Esophagus mucosa (tissue), 1 donor: ENCODE measurements at regions not wholly inside any gene's neighbourhood (a gene's known extent, or its start where the extent isn't known, plus 50 kb on each side); places are given as distances from the start of the nearest gene placed in this dataset.

Source experiments
- ATAC-seq: fragments of 200-7000 bp; cut with Tn5 transposase; one replicate; pipeline ENCODE4 v1.9.1; 2020
- donor health status: DM: yes; HTN: yes; CAD: no.

DNA sequence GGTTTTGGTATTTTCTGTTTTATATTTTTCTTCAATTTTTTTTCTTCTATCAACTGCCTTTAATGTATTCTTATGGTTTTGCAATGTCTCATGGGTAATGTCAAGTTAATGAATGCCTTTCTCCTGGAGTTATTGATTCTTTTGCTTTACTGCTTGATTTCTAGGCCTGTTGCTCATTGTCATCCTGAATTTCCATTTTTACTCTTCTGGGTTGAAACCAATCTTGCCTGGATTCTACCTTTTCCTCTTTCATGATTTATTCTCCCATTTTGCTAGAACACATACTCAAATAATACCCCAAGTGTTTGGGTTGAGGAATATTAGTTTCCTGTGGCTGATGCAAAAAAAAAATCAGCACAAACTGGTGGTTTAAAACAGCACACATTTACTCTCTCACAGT, 315.2 kb upstream of the PDZRN3 start:
- ATAC-seq = no peak

DNA sequence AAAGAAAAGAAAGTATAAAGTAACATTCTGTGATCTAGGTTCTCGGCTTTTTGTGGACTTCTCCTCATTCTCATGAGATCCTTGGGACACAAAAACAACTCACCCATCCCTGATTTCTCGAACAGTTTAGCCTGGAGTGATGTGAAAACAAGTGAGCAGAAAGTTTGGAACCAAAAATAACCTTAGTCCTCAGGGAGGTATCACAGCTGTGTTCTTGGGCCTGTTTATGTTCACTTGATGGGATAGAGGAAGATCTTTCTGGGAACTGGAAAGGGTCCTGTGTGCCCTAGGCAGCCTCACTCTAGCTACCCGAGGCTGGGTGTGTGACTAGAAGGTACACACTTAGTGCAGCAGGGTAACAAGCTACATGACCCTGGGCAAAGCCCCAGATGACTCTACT, 308.8 kb upstream of the PDZRN3 start:
- ATAC-seq = no peak

DNA sequence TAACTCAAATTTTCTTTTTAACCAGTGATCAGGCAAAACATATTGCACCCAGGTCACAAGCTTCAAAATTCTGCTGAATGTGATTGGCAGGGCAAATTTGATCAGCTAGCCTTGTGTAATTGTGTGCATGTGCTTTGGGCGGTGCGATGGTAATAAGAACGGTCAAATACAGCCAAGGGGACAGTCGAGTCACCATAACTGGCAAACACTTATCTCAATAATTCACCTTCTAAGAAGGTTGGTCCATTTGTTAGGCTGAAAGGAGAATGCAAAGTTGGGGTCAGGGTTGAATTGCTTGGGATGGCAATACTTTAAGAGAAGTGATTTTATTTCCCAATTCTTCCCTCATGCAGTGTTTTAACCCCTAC, 302.4 kb upstream of the PDZRN3 start:
- ATAC-seq = no peak

DNA sequence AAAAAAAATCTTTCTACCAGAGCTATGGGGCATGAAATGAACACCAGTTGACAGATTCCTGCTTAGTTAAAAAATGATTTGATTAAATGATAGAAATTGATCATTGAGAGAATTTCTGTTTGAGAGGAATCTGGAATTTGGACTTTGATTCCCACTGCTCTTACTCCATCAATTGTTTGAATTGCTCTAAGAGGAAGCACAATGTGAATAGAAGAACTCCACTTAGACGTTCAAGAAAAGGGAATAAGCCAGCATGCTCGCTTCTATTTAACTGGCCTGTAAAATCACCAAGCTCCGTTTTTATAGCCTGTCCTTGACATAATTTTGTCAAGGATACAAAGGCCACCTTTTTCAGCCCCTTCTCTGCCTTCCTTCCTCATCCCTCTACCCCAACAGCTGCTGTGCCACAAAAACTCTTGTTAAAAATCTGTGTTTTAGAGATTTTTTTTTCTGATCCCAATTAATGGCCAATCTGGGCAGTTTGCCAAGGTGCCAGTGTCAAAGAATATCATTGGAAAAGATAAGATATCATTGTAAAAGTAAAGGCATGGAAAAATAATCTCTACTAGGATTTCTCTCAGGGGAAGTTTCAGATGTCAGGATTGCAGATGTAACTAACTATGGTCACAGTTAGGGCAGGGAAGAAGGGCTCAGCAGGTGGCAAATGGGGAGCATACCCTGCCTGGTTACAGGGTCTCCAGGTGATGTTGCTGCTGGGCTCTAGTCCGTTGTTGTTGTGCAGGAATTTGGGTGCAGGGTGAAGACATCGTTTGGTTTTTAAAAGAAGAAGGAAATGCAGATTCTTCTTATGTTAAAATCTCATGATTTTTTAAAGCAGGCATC, 301.8 kb upstream of the PDZRN3 start:
- no peak for ATAC-seq

DNA sequence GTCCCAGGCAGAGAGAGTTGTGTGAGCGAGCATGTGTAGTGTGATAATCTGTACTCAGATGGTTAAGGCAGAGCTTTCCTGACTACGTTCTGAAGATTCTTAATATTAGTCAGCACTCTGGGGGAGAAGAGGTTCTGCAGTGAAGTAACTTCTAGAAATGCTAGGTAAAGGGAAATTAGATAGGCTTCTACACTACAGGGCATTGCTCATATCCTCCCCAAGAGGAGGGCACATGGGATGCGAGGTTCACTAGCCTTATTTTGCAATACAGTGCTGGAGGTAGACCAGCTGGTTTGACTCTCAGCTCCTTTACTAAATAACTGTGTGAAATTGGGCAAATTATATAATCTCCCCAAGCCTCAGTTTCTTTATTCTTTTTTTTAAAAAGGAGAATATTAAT, 300.3 kb upstream of the PDZRN3 start:
- ATAC-seq = no peak

DNA sequence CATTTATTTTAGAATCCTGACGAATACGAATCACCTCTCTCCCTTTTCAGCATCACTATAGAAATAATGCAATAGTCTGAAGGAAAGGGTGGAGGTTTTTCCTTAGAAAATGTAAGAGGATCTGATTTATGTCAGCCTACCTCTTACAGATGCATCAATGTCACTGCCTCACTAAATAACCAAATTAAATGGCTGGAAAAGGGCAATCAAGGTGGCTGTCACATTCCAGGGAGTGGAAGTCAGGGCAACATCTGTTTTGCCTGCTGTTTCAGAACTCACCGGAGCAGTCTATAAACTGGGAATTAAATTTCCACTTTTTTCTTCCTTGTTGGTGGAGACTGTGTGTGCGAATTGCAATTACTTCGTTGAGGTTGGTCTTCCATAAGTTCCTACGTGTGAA, 299.3 kb upstream of the PDZRN3 start:
- no peak for ATAC-seq

DNA sequence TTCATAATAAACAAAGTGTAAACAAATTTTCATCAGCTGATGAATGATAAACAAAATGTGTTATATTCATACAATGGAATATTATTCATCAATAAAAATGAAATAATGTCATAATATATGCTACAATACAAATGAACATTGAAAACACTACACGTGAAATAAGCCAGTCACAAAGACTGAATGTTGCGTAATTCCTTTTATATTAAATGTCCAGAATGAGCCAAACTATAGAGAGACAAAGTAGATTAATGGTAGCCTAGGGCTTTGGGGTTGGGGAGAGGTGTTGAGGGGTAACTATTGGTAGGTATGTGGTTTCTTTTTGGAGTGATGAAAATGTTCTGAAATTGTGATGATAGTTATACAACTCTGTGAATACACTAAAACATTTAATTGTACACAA, 292.9 kb upstream of the PDZRN3 start:
- ATAC-seq = no peak

DNA sequence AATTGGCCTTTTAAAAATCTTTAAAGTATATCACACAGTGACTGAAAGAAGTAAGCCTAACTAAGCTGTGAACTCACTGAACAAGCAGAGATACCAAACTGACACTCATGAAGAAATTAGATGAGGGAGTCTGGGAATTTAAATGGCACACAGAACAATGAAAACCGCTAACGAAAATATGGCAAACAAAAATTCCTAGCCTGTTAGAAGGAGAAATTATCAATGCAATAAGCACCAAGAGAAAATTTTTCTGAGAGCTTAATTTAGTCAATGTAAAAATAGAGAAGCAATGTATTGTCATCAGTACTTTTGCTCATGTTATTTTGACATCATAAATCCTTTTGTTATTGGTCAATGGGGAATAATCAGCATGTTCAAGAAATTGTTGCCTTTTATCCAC, 291.1 kb upstream of the PDZRN3 start:
- ATAC-seq = no peak

DNA sequence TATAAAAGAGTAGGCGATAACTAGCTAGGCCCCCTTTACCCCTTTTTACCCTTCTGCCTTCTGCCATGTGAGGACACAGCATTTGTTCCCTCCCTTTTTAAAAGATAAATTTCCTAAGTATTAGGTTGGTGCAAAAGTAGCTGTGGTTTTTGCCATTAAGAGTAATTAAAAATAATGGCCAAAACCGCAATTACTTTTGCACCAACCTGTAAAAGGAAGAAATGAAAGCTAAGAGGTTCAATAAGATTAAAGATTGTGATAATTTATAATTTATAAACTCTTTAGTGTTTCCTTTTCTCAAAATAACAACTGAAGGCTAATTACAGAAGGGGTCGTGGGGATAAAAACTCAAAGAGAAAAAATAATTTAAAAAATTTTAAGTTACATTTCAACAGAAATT, 283.5 kb upstream of the PDZRN3 start:
- ATAC-seq = no peak

DNA sequence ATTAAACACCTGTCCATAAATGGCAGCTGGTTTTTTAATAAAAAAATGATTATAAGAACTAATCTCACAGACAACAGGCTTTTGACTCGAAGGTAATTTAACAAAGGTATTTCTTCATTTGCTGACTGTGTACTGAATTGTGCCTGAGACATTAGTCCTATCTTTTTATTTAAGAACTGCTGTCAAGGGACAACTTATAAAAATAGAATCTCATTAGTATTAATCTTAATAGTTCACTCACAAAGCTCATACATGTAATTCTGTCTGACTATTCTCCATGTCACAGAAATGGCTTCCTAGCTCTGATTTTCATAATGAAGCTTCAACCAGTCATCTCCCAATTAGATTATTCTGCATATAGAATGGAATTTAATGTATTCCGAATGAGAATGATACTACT, 276.9 kb upstream of the PDZRN3 start:
- no peak for ATAC-seq

DNA sequence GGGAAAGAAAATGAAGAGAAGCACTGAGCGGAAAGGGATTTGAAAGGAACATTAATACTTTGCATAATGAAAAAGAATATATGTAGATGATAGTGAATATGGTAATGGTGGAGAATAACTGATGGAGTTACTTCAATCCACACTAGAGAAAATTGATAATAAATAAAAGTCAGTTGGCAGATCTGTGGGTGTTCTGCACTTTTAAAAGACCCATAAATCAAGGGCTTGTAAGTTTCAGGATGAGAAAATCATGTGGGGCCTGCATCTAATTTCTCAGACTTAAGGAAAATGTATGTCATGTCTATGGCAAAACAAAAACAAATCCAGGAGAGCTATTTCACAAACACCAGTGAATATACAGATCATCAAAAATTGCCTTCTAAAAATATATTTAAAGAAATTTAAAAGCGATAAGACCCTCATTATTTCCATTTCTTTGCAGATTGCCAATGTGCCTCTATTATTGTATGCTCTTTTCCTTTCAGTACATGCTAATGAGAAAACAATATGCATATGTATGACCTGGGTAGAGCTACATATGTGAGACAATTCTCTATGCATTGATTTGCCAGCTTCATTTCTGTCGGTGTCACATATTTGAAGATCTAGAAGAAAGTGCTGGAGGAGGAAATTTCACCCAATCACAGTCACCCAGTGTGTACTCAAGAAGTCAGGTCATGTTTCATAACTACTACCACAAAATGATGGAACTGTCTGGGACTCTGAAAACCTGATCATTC, 269.9 kb upstream of the PDZRN3 start:
- no peak for ATAC-seq

DNA sequence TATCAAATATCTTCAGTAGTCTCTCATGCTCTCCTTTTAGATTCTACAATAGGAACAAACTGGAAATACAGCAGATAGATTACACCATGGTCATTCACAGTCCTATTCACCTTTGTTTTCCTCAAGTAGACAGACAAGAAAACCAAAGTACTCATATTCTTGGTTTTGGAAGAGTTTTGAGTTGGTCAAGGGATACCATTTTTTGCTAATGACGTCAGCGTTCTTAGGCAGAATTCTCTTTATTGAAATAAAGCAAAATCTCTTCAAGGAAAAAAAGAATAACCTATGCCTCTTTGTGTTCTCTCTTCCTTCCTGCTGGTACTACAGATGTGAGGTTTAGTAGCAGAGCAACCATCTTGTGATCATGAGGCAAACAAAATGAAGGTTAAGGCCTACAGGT, 268.3 kb upstream of the PDZRN3 start:
- no peak for ATAC-seq

DNA sequence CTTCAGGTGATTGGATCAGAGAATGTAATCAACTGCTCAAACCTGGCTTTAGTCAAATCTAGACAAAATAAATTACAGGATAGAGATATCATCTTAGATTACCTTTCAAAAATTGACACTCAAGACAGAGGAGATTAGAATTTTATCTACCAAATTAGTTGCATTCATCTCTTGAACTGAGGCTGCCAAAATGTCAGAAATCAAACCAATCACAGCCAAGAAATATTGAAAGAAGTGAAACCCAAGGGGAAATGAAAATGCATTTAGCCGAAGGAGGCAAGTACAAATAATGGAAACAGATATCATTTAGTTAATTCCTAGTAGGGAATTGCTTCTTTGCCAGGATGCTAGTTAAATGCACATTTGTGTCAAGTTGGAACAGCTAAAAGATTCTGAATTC, 261.1 kb upstream of the PDZRN3 start:
- no peak for ATAC-seq

DNA sequence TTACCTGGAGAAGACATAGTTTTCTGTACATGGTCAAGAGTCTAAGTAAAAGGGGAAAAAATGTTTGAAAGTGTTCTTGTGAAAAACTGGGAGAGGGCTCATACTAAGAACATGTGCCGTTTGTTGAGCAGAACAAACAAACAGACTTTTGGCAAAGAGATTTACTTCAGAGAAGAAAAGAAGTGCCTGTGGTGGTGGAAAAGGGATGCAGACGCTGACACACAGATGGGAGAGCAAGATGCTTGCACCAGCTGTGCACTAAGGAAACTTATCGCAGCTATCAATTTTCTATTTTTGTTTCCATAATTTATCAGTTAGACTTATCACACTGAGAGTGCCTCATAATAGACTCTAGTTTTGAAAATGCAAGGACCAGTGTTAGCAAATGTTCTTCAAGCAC, 259.6 kb upstream of the PDZRN3 start:
- no peak for ATAC-seq

DNA sequence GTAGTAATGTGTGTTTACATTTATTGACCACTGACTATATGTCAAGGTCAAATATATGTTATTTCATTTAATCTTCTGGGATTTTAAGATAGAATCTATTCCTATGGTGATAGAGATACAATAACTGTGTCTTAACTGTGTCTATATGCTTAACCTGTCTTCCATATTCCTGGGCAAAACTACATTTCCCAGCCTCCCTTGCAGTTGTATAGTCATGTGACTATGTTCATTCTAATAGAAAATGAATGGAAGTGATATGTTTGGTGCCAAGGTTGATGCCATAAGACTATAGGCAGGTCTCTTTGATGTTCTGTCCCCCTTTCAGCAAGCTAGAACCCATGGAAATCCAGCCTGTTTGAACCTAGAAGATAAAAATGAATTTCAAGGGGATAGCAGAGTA, 258.8 kb upstream of the PDZRN3 start:
- ATAC-seq = no peak

DNA sequence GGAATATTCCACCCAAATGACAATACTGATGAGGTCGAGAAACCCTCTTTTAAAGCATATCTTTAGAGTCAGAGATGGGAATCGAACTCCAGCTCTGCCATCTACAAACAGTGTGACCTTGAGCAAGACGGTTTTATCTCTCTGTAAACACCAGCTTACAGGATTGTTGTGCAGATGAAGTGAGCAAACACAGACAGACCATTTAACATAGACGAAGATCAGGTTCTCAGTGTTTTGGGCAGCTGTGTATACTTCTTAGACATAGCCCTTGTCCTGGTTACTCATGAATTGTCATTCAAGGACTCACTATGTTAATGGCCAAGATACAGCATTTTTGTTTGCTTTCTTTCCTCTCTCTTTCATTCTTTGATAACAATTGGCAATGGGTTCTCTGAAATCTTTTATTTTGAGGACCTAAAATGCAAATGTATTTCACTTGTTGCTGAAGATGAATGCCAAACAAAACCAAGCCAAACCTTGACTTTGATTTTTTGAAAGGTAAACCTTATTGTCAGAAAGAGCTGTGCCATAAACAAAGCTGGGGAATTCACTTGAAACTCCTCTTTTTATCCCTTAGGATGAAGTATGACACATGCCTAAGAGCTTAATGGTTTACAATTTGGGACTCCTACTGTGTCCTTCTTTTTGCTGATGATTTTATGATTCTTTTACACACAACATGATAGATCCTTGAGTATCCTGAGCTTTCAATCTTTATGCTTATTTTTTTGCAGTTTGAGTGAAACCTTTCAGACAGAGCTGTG, 250.0 kb upstream of the PDZRN3 start:
- no peak for ATAC-seq

DNA sequence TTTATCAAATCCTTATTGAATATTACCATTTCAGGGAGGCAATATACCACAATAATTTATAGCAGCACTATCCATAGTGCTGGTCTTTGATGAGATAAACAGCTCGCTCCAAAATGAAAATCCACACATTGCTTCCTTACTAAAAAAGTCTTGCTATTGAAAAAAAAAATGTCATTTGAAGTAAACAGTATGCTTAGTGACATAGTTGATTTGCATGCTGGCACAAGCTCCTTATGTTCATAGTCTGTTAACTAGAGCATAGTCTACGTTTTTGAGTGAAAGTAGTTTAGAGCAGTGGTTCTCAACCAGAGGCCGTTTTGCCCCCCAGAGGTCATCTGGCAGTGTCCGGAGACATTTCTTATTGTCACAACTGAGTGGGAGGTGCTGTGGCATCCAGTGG, 249.4 kb upstream of the PDZRN3 start:
- ATAC-seq = no peak

DNA sequence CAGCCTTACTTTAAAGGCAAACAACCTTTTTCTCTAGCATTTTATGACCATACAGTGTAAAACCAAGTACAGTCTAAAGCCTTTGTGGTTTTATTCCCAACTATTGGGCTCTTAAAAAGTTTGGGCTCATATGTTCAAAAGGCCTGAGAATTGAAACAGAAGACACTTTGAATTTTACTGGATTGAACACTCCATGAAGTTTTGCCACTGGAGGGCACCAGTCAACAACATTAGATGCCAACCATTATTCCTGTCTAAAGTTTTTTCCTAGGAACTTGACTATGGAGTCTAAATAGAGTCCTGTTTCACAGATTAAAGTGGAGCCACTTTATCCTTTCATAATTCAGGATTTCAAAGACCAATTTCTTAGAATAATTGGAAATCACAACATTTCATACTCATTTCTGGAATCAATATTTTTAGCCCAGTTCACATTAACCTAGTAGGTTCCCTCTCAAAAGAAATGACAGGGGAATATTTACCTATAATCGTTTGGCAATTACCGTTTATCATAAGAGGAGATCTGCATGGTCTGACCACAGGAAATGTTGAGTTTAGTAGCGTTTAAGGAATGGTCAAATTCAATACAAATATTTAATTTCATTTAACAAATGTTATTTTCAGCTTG, 244.1 kb upstream of the PDZRN3 start:
- ATAC-seq = no peak

DNA sequence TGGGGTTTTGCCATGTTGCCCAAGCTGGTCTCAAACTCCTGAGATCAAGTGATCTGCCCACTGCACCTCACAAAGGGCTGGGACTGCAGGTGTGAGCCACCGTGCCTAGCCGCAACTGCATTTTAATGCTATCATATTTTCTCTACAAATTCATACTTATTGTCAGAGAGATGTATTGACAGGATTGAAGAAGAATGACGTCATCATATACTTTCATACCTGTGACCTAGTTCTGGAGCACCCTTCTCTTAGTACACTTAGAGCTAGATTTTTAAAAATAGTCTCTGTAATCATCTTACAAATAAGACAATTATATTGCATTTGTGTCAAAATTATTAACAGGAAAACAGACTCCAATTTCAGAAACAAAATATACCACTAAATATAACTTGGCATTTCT, 242.8 kb upstream of the PDZRN3 start:
- no peak for ATAC-seq

DNA sequence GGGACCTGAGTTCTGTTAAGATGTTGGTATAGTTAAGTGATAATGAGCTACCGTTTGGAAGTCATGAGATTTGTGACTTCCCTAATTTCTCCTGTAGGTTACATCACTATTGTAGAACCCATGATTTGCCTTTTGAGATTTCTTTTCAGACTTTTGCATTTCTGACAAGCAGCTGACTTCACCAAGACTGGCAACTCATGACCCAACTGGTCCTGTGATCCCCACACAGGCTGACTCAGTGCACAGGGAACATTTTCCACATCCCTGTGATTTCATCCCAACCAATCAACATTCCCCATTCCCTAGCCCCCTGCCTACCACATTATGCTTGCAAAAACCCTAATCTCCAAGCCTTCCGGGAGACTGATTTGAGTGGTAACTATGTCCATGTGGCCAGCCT, 242.1 kb upstream of the PDZRN3 start:
- no peak for ATAC-seq

DNA sequence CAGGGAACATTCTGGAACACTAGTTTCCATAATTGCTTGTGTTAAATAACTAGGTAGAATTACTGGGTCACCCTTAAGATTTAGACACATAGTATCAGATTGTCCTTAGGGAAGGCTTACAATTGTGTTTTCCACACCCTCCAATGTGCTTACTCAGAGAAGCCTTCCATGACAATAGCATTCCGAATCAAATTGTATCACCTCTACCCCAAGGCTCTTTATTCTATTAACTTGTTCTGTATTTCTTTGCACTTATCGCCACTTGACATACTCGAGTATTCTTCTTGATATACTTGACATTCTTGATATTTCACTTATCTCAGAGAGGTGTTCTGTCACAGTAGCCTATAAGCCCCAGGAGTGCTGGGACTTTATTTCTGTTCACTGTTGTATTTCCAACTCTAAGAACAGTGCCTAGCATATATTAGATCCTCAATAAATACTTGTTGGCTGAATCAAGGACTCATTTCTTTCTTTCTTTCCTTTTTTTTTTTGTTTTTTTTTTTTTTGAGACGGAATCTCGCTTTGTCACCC, 238.9 kb upstream of the PDZRN3 start:
- ATAC-seq = no peak

DNA sequence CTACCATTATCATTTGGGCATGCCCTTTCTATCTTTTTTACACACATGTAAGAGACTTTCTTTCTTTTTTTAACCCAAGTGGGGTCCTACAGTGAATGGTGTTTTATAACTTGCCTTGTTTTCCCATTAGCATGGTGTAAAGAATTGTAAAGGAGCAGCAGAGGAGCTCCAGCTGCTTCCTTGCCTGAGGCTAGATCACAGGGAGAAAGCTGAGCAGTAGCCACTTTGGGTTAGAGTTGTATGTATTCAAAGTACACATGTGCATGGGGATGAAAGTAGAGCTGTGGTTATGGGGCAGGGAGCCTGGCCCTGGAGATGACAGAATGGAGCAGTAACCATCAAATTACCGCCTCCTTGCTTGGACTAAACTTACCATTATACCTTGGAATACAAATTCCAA, 231.1 kb upstream of the PDZRN3 start:
- ATAC-seq = no peak
